Smooth muscle cell (in vitro differentiated cells): ENCODE measurements at regions not wholly inside any gene's neighbourhood (a gene's known extent, or its start where the extent isn't known, plus 50 kb on each side); places are given as distances from the start of the nearest gene placed in this dataset.

Experiments
- DNase-seq: peaks from one replicate; lab custom pipeline; 2025; ENCODE audit not compliant: unreplicated experiment; lab: John Stamatoyannopoulos, UW
- H2AFZ ChIP-seq: fragments of 200-600 bp; sonication (generic); 2 replicates; pipeline ENCODE4 v1.6.0; 2016; ENCODE audit warnings: antibody characterized with exemption, low read depth, mild to moderate bottlenecking
- H3F3A ChIP-seq: fragments of 200-600 bp; sonication (generic); 2 replicates; pipeline ENCODE4 v1.6.0; 2017; ENCODE audit warnings: antibody characterized with exemption, low read depth
- H3K27ac ChIP-seq: fragments of 200-600 bp; sonication (generic); 2 replicates; pipeline ENCODE4 v1.5.1; 2016; ENCODE audit warnings: low read depth, mild to moderate bottlenecking
- H3K27me3 ChIP-seq: fragments of 200-600 bp; sonication (generic); 2 replicates; pipeline ENCODE4 v1.6.1; 2016; ENCODE audit warnings: low read depth, mild to moderate bottlenecking
- H3K36me3 ChIP-seq: fragments of 200-600 bp; sonication (generic); 2 replicates; pipeline ENCODE4 v1.5.1; 2016; ENCODE audit warnings: low read depth
- H3K4me1 ChIP-seq: fragments of 200-600 bp; sonication (generic); 2 replicates; pipeline ENCODE4 v1.5.1; 2016; ENCODE audit warnings: low read depth
- H3K4me2 ChIP-seq: fragments of 200-600 bp; sonication (generic); 2 replicates; pipeline ENCODE4 v1.6.0; 2016; ENCODE audit warnings: mild to moderate bottlenecking
- H3K4me3 ChIP-seq: fragments of 200-600 bp; sonication (generic); 2 replicates; pipeline ENCODE4 v1.5.1; 2016; ENCODE audit warnings: mild to moderate bottlenecking
- H3K79me2 ChIP-seq: fragments of 200-600 bp; sonication (generic); 2 replicates; pipeline ENCODE4 v1.6.0; 2016; ENCODE audit warnings: low read depth, mild to moderate bottlenecking
- H3K9ac ChIP-seq: fragments of 200-600 bp; sonication (generic); 2 replicates; pipeline ENCODE4 v1.6.0; 2016; ENCODE audit warnings: low read depth
- H3K9me3 ChIP-seq: fragments of 200-600 bp; sonication (generic); replicated peaks from 2 replicates; pipeline ENCODE4 v1.5.1; 2016; ENCODE audit warnings: low read depth
- H4K20me1 ChIP-seq: fragments of 200-600 bp; sonication (generic); 2 replicates; pipeline ENCODE4 v1.6.0; 2016; ENCODE audit warnings: low read depth
- WGBS: methylation state at CpG from one replicate; pipeline ENCODE4 v1.1.7; 2016; ENCODE audit warnings: low lambda C conversion rate; 5-methylcytosine and 5-hydroxymethylcytosine counted together
- TF ChIP-seq, protein P1 (sequence below): fragments of 200-600 bp; sonication (generic); IDR thresholded peaks from 2 replicates; pipeline ENCODE4 v1.5.1; 2017; ENCODE audit warnings: borderline replicate concordance, mild to moderate bottlenecking, antibody characterized with exemption; ENCODE audit not compliant: insufficient read depth, poor library complexity, severe bottlenecking

GRCh38 chr16:17602678-17603077, 131.9 kb upstream of the XYLT1 start:
- Histone ChIP-seq H3K4me3 (no peak overlapping the region), H3K27me3 (no peaks in the 10 kb centered on the region), H3F3A (no peaks in the 10 kb centered on the region), H3K9ac (no peak overlapping the region), H3K27ac (no peak overlapping the region), H2AFZ (no peak overlapping the region), H3K4me1 (peaks cover 10% of the 10 kb centered on the region), H3K36me3 (no peaks in the 10 kb centered on the region), H3K4me2 (no peak overlapping the region), H3K9me3 (peaks cover 6% of the 10 kb centered on the region), H3K79me2 (no peaks in the 10 kb centered on the region), H4K20me1 (no peaks in the 10 kb centered on the region)
- 75% methylated on average over 3 of the region's 3 CpGs for WGBS
- no peak for DNase-seq
- TF ChIP-seq, protein P1, sequence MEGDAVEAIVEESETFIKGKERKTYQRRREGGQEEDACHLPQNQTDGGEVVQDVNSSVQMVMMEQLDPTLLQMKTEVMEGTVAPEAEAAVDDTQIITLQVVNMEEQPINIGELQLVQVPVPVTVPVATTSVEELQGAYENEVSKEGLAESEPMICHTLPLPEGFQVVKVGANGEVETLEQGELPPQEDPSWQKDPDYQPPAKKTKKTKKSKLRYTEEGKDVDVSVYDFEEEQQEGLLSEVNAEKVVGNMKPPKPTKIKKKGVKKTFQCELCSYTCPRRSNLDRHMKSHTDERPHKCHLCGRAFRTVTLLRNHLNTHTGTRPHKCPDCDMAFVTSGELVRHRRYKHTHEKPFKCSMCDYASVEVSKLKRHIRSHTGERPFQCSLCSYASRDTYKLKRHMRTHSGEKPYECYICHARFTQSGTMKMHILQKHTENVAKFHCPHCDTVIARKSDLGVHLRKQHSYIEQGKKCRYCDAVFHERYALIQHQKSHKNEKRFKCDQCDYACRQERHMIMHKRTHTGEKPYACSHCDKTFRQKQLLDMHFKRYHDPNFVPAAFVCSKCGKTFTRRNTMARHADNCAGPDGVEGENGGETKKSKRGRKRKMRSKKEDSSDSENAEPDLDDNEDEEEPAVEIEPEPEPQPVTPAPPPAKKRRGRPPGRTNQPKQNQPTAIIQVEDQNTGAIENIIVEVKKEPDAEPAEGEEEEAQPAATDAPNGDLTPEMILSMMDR = no peak

DNA sequence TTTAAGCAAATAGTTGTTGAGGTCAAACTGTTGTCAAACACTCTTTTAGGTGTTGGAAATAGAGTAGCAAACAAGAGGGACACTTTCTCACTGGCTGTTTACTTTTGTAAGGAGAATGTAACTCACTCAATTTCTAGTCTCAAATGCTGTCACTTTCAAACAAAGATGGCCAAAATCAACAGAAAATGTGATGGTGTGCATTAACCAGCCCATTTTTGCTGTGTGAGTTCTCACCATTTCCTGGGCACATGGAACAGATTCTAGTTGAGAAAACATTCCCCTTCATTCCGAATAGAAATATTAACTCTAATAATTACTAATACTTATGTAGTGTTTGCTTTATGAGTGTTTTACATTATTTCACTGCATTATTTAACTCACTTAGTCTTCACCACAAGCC, 128.2 kb upstream of the XYLT1 start:
- Histone ChIP-seq H3K27ac (no peak overlapping the region), H3K27me3 (no peaks in the 10 kb centered on the region), H3K79me2 (no peaks in the 10 kb centered on the region), H2AFZ (no peak overlapping the region), H3K9me3 (peaks cover 6% of the 10 kb centered on the region), H3K9ac (no peak overlapping the region), H3F3A (no peaks in the 10 kb centered on the region), H3K4me3 (no peak overlapping the region), H4K20me1 (no peaks in the 10 kb centered on the region), H3K4me2 (no peak overlapping the region), H3K4me1 (no peaks in the 10 kb centered on the region), H3K36me3 (no peaks in the 10 kb centered on the region)
- WGBS = 90% methylated on average over 1 of the region's 1 CpG
- TF ChIP-seq, protein P1 = no peak
- no peak for DNase-seq

- Histone ChIP-seq H3F3A (no peaks in the 10 kb centered on the region), H3K4me1 (no peaks in the 10 kb centered on the region), H2AFZ (no peak overlapping the region), H3K9me3 (no peaks in the 10 kb centered on the region), H4K20me1 (no peaks in the 10 kb centered on the region), H3K36me3 (no peaks in the 10 kb centered on the region), H3K27me3 (no peaks in the 10 kb centered on the region), H3K4me2 (no peak overlapping the region), H3K4me3 (no peak overlapping the region), H3K9ac (no peak overlapping the region), H3K79me2 (no peaks in the 10 kb centered on the region), H3K27ac (no peak overlapping the region)
- TF ChIP-seq, protein P1 = no peak
- WGBS = 92% methylated on average over 12 of the region's 12 CpGs
- DNase-seq = no peak
Observed at GRCh38 chr16:17591655-17592405, 121.1 kb upstream of the XYLT1 start.
